OCI-LY1 (cell line): ENCODE measurements at regions not wholly inside any gene's neighbourhood (a gene's known extent, or its start where the extent isn't known, plus 50 kb on each side); places are given as distances from the start of the nearest gene placed in this dataset.

Experiments
- H2AFZ ChIP-seq: fragments of 200-600 bp; sonication (generic), shearing (Covaris generic); 2 replicates; pipeline ENCODE4 v1.6.0; 2014; ENCODE audit warnings: antibody characterized with exemption, mild to moderate bottlenecking, low read length
- H3F3A ChIP-seq: fragments of 200-600 bp; sonication (generic), shearing (Covaris generic); 2 replicates; pipeline ENCODE4 v1.6.0; 2014; ENCODE audit warnings: mild to moderate bottlenecking, antibody characterized with exemption, low read length, moderate library complexity; ENCODE audit not compliant: insufficient read depth
- H3K27ac ChIP-seq: fragments of 200-600 bp; sonication (generic); 2 replicates; pipeline ENCODE4 v1.5.1; 2014; ENCODE audit warnings: low read length, mixed run types, mild to moderate bottlenecking, low read depth; ENCODE audit not compliant: poor library complexity, severe bottlenecking
- H3K27me3 ChIP-seq: fragments of 200-600 bp; sonication (generic); 2 replicates; pipeline ENCODE4 v1.6.0; 2014; ENCODE audit warnings: antibody characterized with exemption, mild to moderate bottlenecking, low read length, moderate library complexity; ENCODE audit not compliant: insufficient read depth
- H3K36me3 ChIP-seq: fragments of 200-600 bp; sonication (generic); 2 replicates; pipeline ENCODE4 v1.6.1; 2014; ENCODE audit warnings: mild to moderate bottlenecking, antibody characterized with exemption, low read length, moderate library complexity, mixed read lengths; ENCODE audit not compliant: insufficient read depth
- H3K4me1 ChIP-seq: fragments of 200-600 bp; sonication (generic); 2 replicates; pipeline ENCODE4 v1.5.1; 2014; ENCODE audit warnings: mild to moderate bottlenecking, low read length, moderate library complexity; ENCODE audit not compliant: insufficient read depth, severe bottlenecking
- H3K4me2 ChIP-seq: fragments of 200-600 bp; sonication (generic), shearing (Covaris generic); 2 replicates; pipeline ENCODE4 v1.6.1; 2014; ENCODE audit warnings: low read length
- H3K4me3 ChIP-seq: fragments of 200-600 bp; sonication (generic); 2 replicates; pipeline ENCODE4 v1.5.1; 2014; ENCODE audit warnings: low read length, low read depth, mild to moderate bottlenecking, mixed read lengths; ENCODE audit not compliant: poor library complexity, severe bottlenecking
- H3K79me2 ChIP-seq: fragments of 200-600 bp; shearing (Covaris generic); 2 replicates; pipeline ENCODE4 v1.6.1; 2016; ENCODE audit warnings: mixed run types, low read length, mixed read lengths; ENCODE audit not compliant: insufficient read depth
- H3K9ac ChIP-seq: fragments of 200-600 bp; sonication (generic), shearing (Covaris generic); 2 replicates; pipeline ENCODE4 v1.6.1; 2014; ENCODE audit warnings: mild to moderate bottlenecking, low read length, mixed read lengths
- H3K9me2 ChIP-seq: fragments of 200-600 bp; sonication (generic), shearing (Covaris generic); 2 replicates; pipeline ENCODE4 v1.6.1; 2014; ENCODE audit warnings: low read depth, mild to moderate bottlenecking, low read length, mixed read lengths
- H3K9me3 ChIP-seq: fragments of 200-600 bp; shearing (Covaris generic); 2 replicates; pipeline ENCODE4 v1.6.1; 2014; ENCODE audit warnings: low read length, mixed read lengths
- H4K20me1 ChIP-seq: fragments of 200-600 bp; sonication (generic), shearing (Covaris generic); 2 replicates; pipeline ENCODE4 v1.6.0; 2016; ENCODE audit warnings: mild to moderate bottlenecking, low read length; ENCODE audit not compliant: insufficient read depth
- EZH2 ChIP-seq: fragments of 200-600 bp; sonication (generic), shearing (Covaris generic); IDR thresholded peaks from 2 replicates; pipeline ENCODE4 v1.8.0; 2017; ENCODE audit warnings: borderline replicate concordance, mixed run types, mild to moderate bottlenecking, antibody characterized with exemption, low read length, moderate library complexity, mixed read lengths
- TF ChIP-seq, protein P1 (sequence below): fragments of 200-600 bp; sonication (generic), shearing (Covaris generic); IDR thresholded peaks from 2 replicates; pipeline ENCODE4 v1.5.1; 2017; ENCODE audit warnings: mild to moderate bottlenecking, antibody characterized with exemption, low read length, moderate library complexity, mixed read lengths

DNA sequence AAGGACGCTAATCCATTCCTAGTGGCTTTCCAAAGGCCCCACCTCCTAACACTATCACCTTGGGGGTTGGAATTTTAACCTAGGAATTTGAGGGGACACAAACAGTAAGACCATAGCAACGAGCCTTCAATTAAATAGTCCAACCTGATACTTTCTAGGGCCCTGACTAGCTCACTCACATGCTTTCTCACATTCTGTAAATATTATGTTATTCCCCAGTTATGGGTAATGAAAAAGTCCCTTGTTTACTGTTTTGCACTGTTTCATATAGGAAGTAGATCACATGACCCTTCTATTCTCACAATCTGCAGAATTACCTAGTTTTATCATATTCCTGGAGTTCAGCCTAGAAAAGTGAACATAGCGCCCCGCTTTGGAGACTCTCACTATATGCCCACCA is 1212.1 kb upstream of the ACVR2A start:
- no peaks in the 10 kb centered on the region for H3K9me2 ChIP-seq
- H3K27me3 ChIP-seq = no peaks in the 10 kb centered on the region
- H3K4me1 ChIP-seq = no peaks in the 10 kb centered on the region
- no peak overlapping the region for H2AFZ ChIP-seq
- no peak overlapping the region for H3K4me3 ChIP-seq
- no peaks in the 10 kb centered on the region for H3K36me3 ChIP-seq
- H3F3A ChIP-seq = no peaks in the 10 kb centered on the region
- no peaks in the 10 kb centered on the region for H3K79me2 ChIP-seq
- no peaks in the 10 kb centered on the region for H3K9me3 ChIP-seq
- H3K9ac ChIP-seq = no peak overlapping the region
- no peak overlapping the region for H3K27ac ChIP-seq
- TF ChIP-seq, protein P1, sequence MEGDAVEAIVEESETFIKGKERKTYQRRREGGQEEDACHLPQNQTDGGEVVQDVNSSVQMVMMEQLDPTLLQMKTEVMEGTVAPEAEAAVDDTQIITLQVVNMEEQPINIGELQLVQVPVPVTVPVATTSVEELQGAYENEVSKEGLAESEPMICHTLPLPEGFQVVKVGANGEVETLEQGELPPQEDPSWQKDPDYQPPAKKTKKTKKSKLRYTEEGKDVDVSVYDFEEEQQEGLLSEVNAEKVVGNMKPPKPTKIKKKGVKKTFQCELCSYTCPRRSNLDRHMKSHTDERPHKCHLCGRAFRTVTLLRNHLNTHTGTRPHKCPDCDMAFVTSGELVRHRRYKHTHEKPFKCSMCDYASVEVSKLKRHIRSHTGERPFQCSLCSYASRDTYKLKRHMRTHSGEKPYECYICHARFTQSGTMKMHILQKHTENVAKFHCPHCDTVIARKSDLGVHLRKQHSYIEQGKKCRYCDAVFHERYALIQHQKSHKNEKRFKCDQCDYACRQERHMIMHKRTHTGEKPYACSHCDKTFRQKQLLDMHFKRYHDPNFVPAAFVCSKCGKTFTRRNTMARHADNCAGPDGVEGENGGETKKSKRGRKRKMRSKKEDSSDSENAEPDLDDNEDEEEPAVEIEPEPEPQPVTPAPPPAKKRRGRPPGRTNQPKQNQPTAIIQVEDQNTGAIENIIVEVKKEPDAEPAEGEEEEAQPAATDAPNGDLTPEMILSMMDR = no peak
- TF ChIP-seq EZH2 = no peak
- H4K20me1 ChIP-seq = no peaks in the 10 kb centered on the region
- no peak overlapping the region for H3K4me2 ChIP-seq

DNA sequence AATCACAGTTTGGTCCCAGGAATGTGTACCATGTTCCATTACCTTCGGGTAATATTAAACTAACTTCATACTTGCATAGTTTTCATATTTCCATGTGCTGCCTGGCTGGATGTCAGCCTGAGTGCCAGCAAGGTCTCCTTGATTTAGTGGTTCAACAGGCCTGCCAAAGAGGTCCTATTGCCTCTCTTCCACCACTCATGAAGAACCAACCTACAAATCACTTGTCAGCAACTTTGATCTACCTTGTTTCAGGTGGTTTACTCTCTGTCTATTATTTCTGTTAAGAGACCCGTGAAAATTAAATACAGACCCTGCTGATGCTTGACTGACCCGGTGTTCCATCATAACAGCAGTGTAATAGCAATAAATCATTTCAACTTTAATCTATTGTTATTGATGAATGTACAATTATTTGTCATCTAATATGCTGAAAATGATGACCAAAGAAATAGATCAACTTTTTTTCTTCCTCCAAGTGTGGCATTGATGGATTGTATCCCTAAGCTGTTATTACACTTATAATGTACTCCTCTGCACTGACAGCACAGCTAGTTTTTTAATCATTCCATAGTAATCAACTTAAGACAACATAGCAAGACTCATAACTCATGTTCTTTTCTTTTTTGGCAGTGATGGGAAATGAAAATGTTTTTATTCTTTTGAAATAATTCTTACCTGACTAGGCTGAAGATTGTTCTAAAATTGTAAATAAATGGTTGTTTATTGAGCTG is 1220.2 kb upstream of the ACVR2A start:
- H3K4me2 ChIP-seq = no peak overlapping the region
- H2AFZ ChIP-seq = no peak overlapping the region
- H4K20me1 ChIP-seq = no peaks in the 10 kb centered on the region
- TF ChIP-seq, protein P1 = no peak
- TF ChIP-seq EZH2 = no peak
- no peaks in the 10 kb centered on the region for H3K9me2 ChIP-seq
- no peak overlapping the region for H3K27ac ChIP-seq
- H3K79me2 ChIP-seq = no peaks in the 10 kb centered on the region
- no peak overlapping the region for H3K4me3 ChIP-seq
- no peak overlapping the region for H3K9ac ChIP-seq
- H3F3A ChIP-seq = no peaks in the 10 kb centered on the region
- H3K9me3 ChIP-seq = no peaks in the 10 kb centered on the region
- H3K27me3 ChIP-seq = no peaks in the 10 kb centered on the region
- H3K4me1 ChIP-seq = no peaks in the 10 kb centered on the region
- no peaks in the 10 kb centered on the region for H3K36me3 ChIP-seq

DNA sequence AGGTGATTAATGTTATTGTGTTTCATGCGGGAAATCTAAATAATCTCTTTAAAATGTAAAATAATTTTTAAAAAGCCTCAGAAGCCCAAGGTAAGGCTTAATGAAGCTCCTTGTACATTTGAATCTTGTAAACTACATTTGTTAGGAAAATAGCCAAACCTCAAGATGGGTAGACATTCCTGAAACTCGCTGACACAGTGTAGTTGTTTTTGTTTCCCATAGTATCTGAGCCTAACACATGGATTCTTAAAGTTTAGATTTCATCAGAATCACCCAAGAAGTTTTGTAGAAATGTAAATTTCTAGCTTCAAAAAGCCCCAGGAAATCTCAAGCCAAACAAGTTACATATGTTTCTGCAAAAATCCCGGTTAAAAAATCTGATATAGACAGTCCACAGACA is 1221.1 kb upstream of the ACVR2A start:
- Histone ChIP-seq H3K4me2 (no peak overlapping the region), H3K4me1 (no peaks in the 10 kb centered on the region), H3K36me3 (no peaks in the 10 kb centered on the region), H3K79me2 (no peaks in the 10 kb centered on the region), H3K27ac (no peak overlapping the region), H3K9me2 (no peaks in the 10 kb centered on the region), H3K9me3 (no peaks in the 10 kb centered on the region), H3F3A (no peaks in the 10 kb centered on the region), H3K4me3 (no peak overlapping the region), H3K9ac (no peak overlapping the region), H2AFZ (no peak overlapping the region), H4K20me1 (no peaks in the 10 kb centered on the region), H3K27me3 (no peaks in the 10 kb centered on the region)
- TF ChIP-seq, protein P1 = no peak
- TF ChIP-seq EZH2 = no peak
